ENCODE measurements at regions not wholly inside any gene's neighbourhood (a gene's known extent, or its start where the extent isn't known, plus 50 kb on each side); places are given as distances from the start of the nearest gene placed in this dataset.

DNA sequence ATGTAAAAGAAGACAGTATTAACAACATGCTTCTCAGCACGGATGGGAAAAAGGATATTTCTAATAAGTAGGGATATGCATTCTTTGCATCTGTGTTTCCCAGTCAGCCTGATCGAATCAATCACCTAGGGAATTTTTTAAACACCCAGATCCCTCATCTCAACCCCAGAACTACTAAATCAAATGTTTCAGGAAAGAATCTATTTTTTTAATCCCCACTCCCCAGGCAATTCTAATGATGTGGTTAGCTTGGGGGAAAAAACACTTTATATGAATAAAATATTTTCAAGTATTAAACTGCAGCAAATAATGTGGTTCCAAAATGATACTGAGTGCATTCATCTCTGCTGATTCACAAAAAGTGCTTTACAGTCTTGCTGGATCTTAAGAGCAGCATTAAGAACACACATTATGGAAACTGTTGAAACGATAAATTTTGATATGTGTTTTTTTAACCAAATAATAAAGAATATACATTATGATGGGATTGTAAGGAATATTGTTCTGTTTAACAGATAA, 68.7 kb upstream of the GUCY1A1 start:
- H4K20me1 ChIP-seq (ENCODE audit: insufficient read depth, low read length) = no peaks in the 10 kb centered on the region
- peaks cover 4% of the 10 kb centered on the region for H3K27me3 ChIP-seq (ENCODE audit: insufficient read depth, low read length)
- no peaks in the 10 kb centered on the region for H3K79me2 ChIP-seq (ENCODE audit: insufficient read depth, low read length)
- H3K4me2 ChIP-seq (ENCODE audit: insufficient read depth, low read length) = no peak overlapping the region
- no peaks in the 10 kb centered on the region for H3K4me1 ChIP-seq (ENCODE audit: insufficient read depth, low read length)
- TF ChIP-seq, protein P1, sequence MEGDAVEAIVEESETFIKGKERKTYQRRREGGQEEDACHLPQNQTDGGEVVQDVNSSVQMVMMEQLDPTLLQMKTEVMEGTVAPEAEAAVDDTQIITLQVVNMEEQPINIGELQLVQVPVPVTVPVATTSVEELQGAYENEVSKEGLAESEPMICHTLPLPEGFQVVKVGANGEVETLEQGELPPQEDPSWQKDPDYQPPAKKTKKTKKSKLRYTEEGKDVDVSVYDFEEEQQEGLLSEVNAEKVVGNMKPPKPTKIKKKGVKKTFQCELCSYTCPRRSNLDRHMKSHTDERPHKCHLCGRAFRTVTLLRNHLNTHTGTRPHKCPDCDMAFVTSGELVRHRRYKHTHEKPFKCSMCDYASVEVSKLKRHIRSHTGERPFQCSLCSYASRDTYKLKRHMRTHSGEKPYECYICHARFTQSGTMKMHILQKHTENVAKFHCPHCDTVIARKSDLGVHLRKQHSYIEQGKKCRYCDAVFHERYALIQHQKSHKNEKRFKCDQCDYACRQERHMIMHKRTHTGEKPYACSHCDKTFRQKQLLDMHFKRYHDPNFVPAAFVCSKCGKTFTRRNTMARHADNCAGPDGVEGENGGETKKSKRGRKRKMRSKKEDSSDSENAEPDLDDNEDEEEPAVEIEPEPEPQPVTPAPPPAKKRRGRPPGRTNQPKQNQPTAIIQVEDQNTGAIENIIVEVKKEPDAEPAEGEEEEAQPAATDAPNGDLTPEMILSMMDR (IDR thresholded peaks at IDR 0.05; ENCODE audit: extremely low read depth, low read depth, low read length) = no peak
- H3K27ac ChIP-seq (ENCODE audit: low read depth, low read length) = no peak overlapping the region
- no peak for DNase-seq (ENCODE audit: insufficient read length, low spot score, missing footprints)
- H3K9me3 ChIP-seq (ENCODE audit: low read depth, low read length) = no peaks in the 10 kb centered on the region
- H2AFZ ChIP-seq (ENCODE audit: low read length) = no peak overlapping the region
- H3K4me3 ChIP-seq (ENCODE audit: insufficient read depth, low read length) = no peak overlapping the region
- no peaks in the 10 kb centered on the region for H3K36me3 ChIP-seq (ENCODE audit: insufficient read depth, low read length)

DNA sequence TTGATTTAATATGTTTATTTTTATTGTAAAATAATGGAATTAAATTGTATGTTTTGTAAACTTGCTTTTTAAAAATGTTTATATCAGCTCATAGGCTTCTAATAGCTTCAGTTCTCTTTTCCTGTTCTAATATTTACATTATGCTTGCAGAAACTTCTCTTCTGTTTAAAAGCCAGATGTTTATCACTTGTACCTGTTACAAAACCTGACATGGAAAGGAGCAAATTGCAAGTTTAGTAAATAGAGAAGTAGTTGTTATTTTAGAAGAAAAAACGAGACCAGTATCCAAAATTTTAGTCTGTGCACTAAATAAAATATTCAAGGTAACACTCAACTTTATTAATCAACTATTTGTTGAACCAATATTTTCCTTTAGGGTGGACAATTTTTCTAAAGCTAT, 69.4 kb upstream of the GUCY1A1 start:
- TF ChIP-seq, protein P1 (IDR thresholded peaks at IDR 0.05; ENCODE audit: extremely low read depth, low read depth, low read length) = no peak
- Histone ChIP-seq H3K36me3 (ENCODE audit: insufficient read depth, low read length) (no peaks in the 10 kb centered on the region), H3K79me2 (ENCODE audit: insufficient read depth, low read length) (no peaks in the 10 kb centered on the region), H4K20me1 (ENCODE audit: insufficient read depth, low read length) (no peaks in the 10 kb centered on the region), H3K27me3 (ENCODE audit: insufficient read depth, low read length) (peaks cover 4% of the 10 kb centered on the region), H3K27ac (ENCODE audit: low read depth, low read length) (no peak overlapping the region), H3K9me3 (ENCODE audit: low read depth, low read length) (no peaks in the 10 kb centered on the region), H3K4me1 (ENCODE audit: insufficient read depth, low read length) (no peaks in the 10 kb centered on the region), H3K4me3 (ENCODE audit: insufficient read depth, low read length) (no peak overlapping the region), H3K4me2 (ENCODE audit: insufficient read depth, low read length) (no peak overlapping the region), H2AFZ (ENCODE audit: low read length) (no peak overlapping the region)
- no peak for DNase-seq (ENCODE audit: insufficient read length, low spot score, missing footprints)

DNA sequence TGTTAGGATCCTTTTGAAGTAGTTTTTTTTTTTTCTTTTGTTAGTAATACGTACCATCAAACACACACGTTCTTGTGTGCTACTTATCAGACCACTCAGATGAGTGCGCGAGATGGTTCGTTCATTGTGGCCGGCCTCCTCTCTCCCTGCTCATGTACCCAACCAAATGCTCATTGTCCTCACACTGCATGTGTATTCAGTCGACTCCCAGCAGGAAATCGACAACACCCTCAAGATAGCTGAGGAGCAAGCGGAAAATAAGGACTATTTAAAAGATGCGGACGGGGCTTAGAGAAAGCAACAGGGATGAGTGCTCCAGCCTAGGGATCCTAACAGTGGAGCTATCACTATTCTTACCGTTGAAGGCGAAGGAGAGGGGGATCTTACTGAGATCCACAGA, 72.9 kb upstream of the GUCY1A1 start:
- TF ChIP-seq, protein P1 (IDR thresholded peaks at IDR 0.05; ENCODE audit: extremely low read depth, low read depth, low read length) = no peak
- DNase-seq (ENCODE audit: insufficient read length, low spot score, missing footprints) = no peak
- no peaks in the 10 kb centered on the region for H3K9me3 ChIP-seq (ENCODE audit: low read depth, low read length)
- no peak overlapping the region for H3K27ac ChIP-seq (ENCODE audit: low read depth, low read length)
- peaks cover 4% of the 10 kb centered on the region for H3K27me3 ChIP-seq (ENCODE audit: insufficient read depth, low read length)
- H3K4me2 ChIP-seq (ENCODE audit: insufficient read depth, low read length) = no peak overlapping the region
- no peak overlapping the region for H3K4me3 ChIP-seq (ENCODE audit: insufficient read depth, low read length)
- no peaks in the 10 kb centered on the region for H4K20me1 ChIP-seq (ENCODE audit: insufficient read depth, low read length)
- H3K79me2 ChIP-seq (ENCODE audit: insufficient read depth, low read length) = no peaks in the 10 kb centered on the region
- H3K36me3 ChIP-seq (ENCODE audit: insufficient read depth, low read length) = no peaks in the 10 kb centered on the region
- H2AFZ ChIP-seq (ENCODE audit: low read length) = no peak overlapping the region
- no peaks in the 10 kb centered on the region for H3K4me1 ChIP-seq (ENCODE audit: insufficient read depth, low read length)

DNA sequence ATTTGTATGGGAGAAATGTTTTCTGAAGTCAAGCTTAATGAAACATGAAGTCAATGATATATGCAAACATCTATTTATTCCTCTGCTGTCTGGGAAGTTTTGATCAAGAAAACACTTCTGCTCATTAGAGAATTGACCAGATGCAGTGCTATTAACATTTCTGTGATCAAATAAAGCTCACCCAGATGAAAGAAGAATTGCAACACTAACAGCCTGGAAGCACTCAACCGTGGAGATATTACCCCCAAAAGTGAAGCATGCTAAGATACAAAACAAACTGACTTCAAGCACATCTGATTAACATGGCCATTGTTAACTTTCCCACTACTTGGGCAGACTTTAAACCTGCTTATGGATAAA, 73.7 kb upstream of the GUCY1A1 start:
- no peak for DNase-seq (ENCODE audit: insufficient read length, low spot score, missing footprints)
- Histone ChIP-seq H3K4me2 (ENCODE audit: insufficient read depth, low read length) (no peak overlapping the region), H4K20me1 (ENCODE audit: insufficient read depth, low read length) (no peaks in the 10 kb centered on the region), H3K4me3 (ENCODE audit: insufficient read depth, low read length) (no peak overlapping the region), H3K4me1 (ENCODE audit: insufficient read depth, low read length) (no peaks in the 10 kb centered on the region), H3K27me3 (ENCODE audit: insufficient read depth, low read length) (peaks cover 4% of the 10 kb centered on the region), H3K79me2 (ENCODE audit: insufficient read depth, low read length) (no peaks in the 10 kb centered on the region), H3K36me3 (ENCODE audit: insufficient read depth, low read length) (no peaks in the 10 kb centered on the region), H2AFZ (ENCODE audit: low read length) (no peak overlapping the region), H3K9me3 (ENCODE audit: low read depth, low read length) (no peaks in the 10 kb centered on the region), H3K27ac (ENCODE audit: low read depth, low read length) (no peak overlapping the region)
- TF ChIP-seq, protein P1 (IDR thresholded peaks at IDR 0.05; ENCODE audit: extremely low read depth, low read depth, low read length) = no peak

Data from osteoblast (primary cell).